Breast epithelium (tissue), 4 donors: ENCODE measurements at regions not wholly inside any gene's neighbourhood (a gene's known extent, or its start where the extent isn't known, plus 50 kb on each side); places are given as distances from the start of the nearest gene placed in this dataset.

Source experiments
- DNase-seq, 2 donors: peaks; one replicate each; pipeline ENCODE4 v3.0.0-alpha.2; 2019; ENCODE audit warnings: low spot score in 2 of 2
- H3K27ac ChIP-seq, 2 donors: fragments of 200-600 bp; sonication (generic) in 1 of 2; one replicate each; pipeline ENCODE4 v1.5.1; 2016 to 2019; ENCODE audit warnings: mild to moderate bottlenecking in 1 of 2
- H3K27me3 ChIP-seq, 2 donors: fragments of 200-600 bp; sonication (generic) in 1 of 2; one replicate each; pipeline versions ENCODE4 v1.5.1 to v1.6.0; 2017 to 2019; ENCODE audit warnings: control low read depth in 1 of 2, mild to moderate bottlenecking in 1 of 2
- H3K36me3 ChIP-seq: fragments of 200-600 bp; one replicate; pipeline ENCODE4 v1.5.1; 2019
- H3K4me1 ChIP-seq, 2 donors: fragments of 200-600 bp; sonication (generic); one replicate each; pipeline ENCODE4 v1.5.1; 2016 to 2019; ENCODE audit warnings: control low read depth in 1 of 2
- H3K4me3 ChIP-seq, 3 donors: fragments of 200-600 bp; sonication (generic); 1 replicate in 2 of 3; 2 replicates in 1 of 3; pipeline ENCODE4 v1.5.1; 2016 to 2019; ENCODE audit warnings: mild to moderate bottlenecking in 3 of 3, moderate library complexity in 2 of 3
- H3K9me3 ChIP-seq, 2 donors: fragments of 200-600 bp; sonication (generic) in 1 of 2; one replicate each; pipeline ENCODE4 v1.5.1; 2016 to 2019; ENCODE audit warnings: control low read depth in 1 of 2
- CTCF ChIP-seq, 3 donors: fragments of 450-650 bp; IDR thresholded peaks; one replicate each; pipeline ENCODE4 v1.5.1; 2016 to 2017; ENCODE audit warnings: antibody characterized with exemption in 3 of 3, mild to moderate bottlenecking in 3 of 3, moderate library complexity in 3 of 3
- POLR2A ChIP-seq: fragments of 450-650 bp; IDR thresholded peaks from one replicate; pipeline ENCODE4 v1.6.1; 2016; ENCODE audit warnings: antibody characterized with exemption, mild to moderate bottlenecking, moderate library complexity
- POLR2AphosphoS5 ChIP-seq, 3 donors: sonication (generic); formaldehyde crosslinking; IDR thresholded peaks; one replicate each; pipeline ENCODE4 v1.6.1; 2017; ENCODE audit warnings: antibody characterized with exemption in 3 of 3
- intact Hi-C: fragments of 100-400 bp; cut with DNase I; formaldehyde crosslinking; loops from one replicate; pipeline ENCODE4 v1.15.1; 2023; ENCODE audit warnings: low total_unique reads

GRCh38 chr6:140236732-140237131 lies 862.3 kb upstream of the CITED2 start:
- intact Hi-C loops = no loop called here
- Histone ChIP-seq H3K27ac (no peak overlapping the region), H3K36me3 (no peaks in the 10 kb centered on the region), H3K4me1 (no peaks in the 10 kb centered on the region), H3K9me3 (peaks cover 8 to 10% of the 10 kb centered on the region in 2 donors), H3K4me3 (no peak overlapping the region), H3K27me3 (no peaks in the 10 kb centered on the region)
- TF ChIP-seq POLR2A (no peak), CTCF (IDR thresholded peaks at IDR 0.05) (no peak), POLR2AphosphoS5 (IDR thresholded peaks at IDR 0.05) (no peak)
- DNase-seq = no peak

- Histone ChIP-seq H3K9me3 (peaks cover 8 to 10% of the 10 kb centered on the region in 2 donors), H3K27me3 (no peaks in the 10 kb centered on the region), H3K4me3 (no peak overlapping the region), H3K36me3 (no peaks in the 10 kb centered on the region), H3K4me1 (no peaks in the 10 kb centered on the region), H3K27ac (no peak overlapping the region)
- intact Hi-C loops = no loop called here
- no peak for DNase-seq
- no peak for TF ChIP-seq CTCF (IDR thresholded peaks at IDR 0.05)
- no peak for TF ChIP-seq POLR2AphosphoS5 (IDR thresholded peaks at IDR 0.05)
- no peak for TF ChIP-seq POLR2A
Observed at GRCh38 chr6:140230282-140230681, 855.8 kb upstream of the CITED2 start.

- TF ChIP-seq POLR2A (no peak), POLR2AphosphoS5 (IDR thresholded peaks at IDR 0.05) (no peak), CTCF (IDR thresholded peaks at IDR 0.05) (no peak)
- DNase-seq = no peak
- Histone ChIP-seq H3K4me3 (no peak overlapping the region), H3K4me1 (no peaks in the 10 kb centered on the region), H3K36me3 (no peaks in the 10 kb centered on the region), H3K9me3 (peaks cover 0 to 2% of the 10 kb centered on the region in 2 donors), H3K27me3 (no peaks in the 10 kb centered on the region), H3K27ac (no peak overlapping the region)
- intact Hi-C loops = no loop called here
Observed at GRCh38 chr6:140228491-140228890, 854.0 kb upstream of the CITED2 start.

- no peaks in the 10 kb centered on the region for H3K36me3 ChIP-seq
- no peaks in the 10 kb centered on the region for H3K4me1 ChIP-seq
- intact Hi-C loops = no loop called here
- no peaks in the 10 kb centered on the region for H3K9me3 ChIP-seq
- TF ChIP-seq POLR2AphosphoS5 (IDR thresholded peaks at IDR 0.05) (no peak), CTCF (IDR thresholded peaks at IDR 0.05) (no peak), POLR2A (no peak)
- H3K27me3 ChIP-seq = no peaks in the 10 kb centered on the region
- no peak for DNase-seq
- H3K27ac ChIP-seq = no peak overlapping the region
- H3K4me3 ChIP-seq = no peak overlapping the region
Observed at GRCh38 chr6:140226637-140227036, 852.2 kb upstream of the CITED2 start.

- no peak overlapping the region for H3K4me3 ChIP-seq
- H3K36me3 ChIP-seq = no peaks in the 10 kb centered on the region
- DNase-seq = no peak
- intact Hi-C loops = no loop called here
- no peaks in the 10 kb centered on the region for H3K27me3 ChIP-seq
- no peak overlapping the region for H3K27ac ChIP-seq
- no peaks in the 10 kb centered on the region for H3K9me3 ChIP-seq
- TF ChIP-seq POLR2A (no peak), POLR2AphosphoS5 (IDR thresholded peaks at IDR 0.05) (no peak), CTCF (IDR thresholded peaks at IDR 0.05) (no peak)
- no peaks in the 10 kb centered on the region for H3K4me1 ChIP-seq
Observed at GRCh38 chr6:140225701-140226436, 851.4 kb upstream of the CITED2 start.
